GM21526 (cell line): ENCODE measurements at regions not wholly inside any gene's neighbourhood (a gene's known extent, or its start where the extent isn't known, plus 50 kb on each side); places are given as distances from the start of the nearest gene placed in this dataset.

ENCODE experiments used
- ATAC-seq: cut with Tn5 transposase; IDR thresholded peaks from one replicate; pipeline ENCODE4 v1.9.1; 2021; ENCODE audit warnings: moderate library complexity; ENCODE audit not compliant: unreplicated experiment, low FRiP score

- ATAC-seq, result no peak
These were observed 332.5 kb downstream of the CD83 start for GRCh38 chr6:14450133-14450504.

GRCh38 chr6:14450578-14450977 lies 333.0 kb downstream of the CD83 start:
- ATAC-seq, result no peak

DNA sequence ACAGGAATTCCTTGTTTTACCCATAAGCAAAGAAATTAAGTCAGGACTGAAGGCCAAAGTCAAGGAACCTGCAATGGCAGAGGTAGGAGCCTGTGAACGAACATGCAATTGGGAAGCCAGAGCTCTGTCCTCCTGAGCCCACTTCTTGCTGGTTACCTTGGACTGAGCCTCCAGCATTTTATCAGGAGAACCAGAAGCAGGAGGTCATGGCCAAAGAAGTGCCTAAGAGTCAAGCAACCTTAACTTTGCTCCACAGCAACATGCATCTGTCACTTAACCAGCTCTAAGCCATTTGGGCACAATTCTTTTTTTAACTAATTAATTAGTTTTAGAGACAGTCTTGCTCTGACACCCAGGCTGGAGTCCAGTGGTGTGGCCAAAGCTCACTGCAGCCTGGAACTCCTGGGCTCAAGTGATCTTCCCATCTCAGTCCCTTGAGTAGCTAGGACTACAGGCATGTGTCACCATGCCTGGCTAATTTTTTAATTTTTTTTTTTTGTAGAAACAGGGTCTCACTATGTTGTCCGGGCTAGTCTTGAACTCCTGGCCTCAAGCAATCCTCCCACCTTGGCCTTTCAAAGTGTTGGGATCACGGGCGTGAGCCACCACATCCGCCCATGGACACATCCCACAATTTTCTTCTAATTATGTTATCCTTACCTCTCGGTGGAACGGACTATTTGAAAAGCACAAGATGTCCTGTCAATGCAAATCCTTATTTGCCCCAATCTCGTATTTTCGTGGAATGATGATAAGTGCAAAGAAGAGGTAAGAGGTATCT lies 334.2 kb downstream of the CD83 start:
- ATAC-seq, result no peak

DNA sequence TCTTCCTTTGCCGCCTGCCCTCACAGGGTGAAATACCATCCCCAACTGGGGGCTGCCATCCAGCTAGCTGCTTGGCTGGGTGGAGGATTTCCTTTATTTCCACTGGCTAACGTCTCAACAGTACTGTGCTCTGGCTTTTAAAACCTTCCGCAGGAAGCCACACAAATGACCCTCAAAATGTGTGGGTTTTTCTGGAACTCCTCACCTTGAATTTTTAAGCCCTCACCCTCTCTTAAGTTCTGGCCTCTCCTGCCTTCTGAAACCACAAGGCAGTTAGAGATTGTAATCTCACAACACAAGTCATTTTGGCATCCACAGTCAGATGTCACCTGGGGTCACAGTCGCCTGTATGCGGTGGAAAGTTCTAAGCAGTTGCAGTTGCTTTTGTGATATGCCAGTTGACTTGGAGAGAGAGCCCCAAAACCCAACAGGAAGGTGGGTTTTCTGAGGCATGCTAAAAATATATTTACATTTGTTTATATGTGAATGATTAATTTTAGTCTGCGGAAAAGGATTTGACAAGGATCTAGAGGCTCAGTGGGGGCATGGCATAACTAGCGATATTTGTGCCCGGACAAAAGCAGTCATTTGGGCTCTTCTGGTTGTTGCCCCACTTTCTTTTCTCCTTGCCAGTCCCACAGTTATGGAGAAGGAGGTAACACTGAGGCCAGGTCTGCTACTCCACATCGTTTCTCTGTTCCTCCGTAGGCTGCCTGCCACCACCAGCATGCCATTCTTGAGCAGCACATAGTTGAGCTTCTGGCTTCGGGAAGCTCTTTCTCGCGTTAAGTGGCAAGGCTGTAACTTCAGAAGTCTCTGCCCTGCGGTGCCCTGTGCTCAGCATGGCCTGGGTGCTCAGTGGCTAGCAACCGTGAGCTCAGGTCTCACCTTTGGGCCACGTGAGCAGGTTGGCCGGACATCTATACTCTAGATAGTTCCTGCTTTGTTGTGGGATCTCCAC lies 335.3 kb downstream of the CD83 start:
- no peak for ATAC-seq

DNA sequence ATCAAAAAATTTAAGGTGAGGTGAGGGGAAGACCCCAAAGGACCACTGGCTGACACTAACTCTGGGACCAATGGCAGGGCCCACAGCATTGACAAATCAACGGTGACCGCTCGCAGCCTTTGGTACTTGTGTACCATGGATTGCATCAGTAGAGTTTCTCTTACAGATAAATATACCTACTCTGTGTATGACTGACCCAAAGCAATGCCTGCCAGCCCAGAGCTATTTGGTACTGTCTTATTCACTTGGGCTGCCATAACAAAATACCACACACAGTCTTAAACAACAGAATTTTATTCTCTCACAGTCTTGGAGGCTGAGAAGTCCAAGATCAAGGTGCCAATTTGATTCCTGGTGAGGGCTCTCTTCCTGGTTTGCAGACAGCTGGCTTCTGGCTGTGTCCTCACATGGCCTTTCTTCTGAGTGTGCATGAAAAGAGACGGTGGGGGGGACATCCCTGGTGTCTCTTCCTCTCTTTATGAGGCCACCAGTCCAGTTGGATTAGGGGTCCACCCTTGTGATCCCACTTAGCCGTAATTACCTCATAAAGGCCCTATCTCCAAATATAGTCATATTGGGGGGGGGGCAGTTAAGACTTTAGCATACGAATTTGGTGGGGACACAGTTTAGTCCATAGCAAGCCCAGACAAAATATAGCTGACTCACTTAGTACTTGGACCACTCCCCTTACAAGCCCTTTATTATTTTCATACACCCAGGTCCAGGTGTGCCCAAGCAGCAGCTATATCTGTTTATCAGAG lies 336.3 kb downstream of the CD83 start:
- no peak for ATAC-seq

DNA sequence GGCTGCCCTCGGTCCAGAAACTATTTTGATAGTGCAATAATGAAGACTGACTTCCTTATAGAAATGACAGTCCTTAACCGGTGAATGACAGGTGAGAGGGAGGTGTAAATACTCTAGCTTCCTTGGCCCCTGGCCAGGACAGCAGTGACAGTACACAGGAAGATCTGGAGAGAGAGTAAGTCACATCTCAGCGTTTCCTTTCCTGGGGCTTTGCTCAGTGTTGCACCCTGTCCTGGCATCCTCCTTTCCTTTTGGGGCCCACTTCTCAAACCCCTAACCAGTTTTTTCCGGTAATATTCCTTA lies 336.9 kb downstream of the CD83 start:
- no peak for ATAC-seq

DNA sequence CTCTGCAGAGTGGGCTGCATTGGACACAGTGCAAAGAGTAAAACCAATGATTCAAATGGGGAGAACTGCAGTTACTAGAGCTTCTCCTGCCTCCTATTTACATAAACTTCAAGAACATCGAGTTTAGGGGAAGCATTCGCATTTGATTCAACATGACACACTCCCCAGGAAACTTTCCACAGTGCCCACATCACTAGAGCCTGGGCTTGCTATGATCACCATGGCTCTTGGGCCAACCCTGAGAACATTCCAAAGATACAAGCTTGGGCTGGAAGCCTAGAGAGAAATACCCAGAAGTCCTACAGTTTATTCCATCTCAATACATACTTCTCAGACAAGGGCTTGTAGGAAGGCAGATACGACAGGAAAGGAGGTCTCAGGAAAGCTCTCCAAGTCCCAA lies 337.9 kb downstream of the CD83 start:
- ATAC-seq, result no peak

GRCh38 chr6:14455876-14456648 lies 338.5 kb downstream of the CD83 start:
- ATAC-seq, result no peak

DNA sequence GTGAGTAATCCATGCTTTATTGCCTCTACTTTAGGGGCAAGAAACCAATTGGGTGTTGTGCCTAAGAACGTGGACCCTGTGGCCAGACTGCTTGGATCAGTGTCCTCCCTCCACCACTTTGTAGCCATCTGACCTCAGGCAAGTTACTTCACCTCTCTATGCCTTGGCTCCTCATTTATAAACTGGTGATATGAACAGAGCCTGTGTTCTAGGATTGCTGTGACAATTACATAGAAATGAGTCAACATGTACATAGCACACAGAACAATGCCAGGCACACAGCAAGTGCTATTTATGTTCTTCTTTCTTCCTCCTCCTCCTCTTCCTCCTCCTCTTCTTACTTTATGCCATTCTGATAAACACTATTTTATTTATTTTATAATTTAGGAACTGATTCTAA lies 339.4 kb downstream of the CD83 start:
- no peak for ATAC-seq

DNA sequence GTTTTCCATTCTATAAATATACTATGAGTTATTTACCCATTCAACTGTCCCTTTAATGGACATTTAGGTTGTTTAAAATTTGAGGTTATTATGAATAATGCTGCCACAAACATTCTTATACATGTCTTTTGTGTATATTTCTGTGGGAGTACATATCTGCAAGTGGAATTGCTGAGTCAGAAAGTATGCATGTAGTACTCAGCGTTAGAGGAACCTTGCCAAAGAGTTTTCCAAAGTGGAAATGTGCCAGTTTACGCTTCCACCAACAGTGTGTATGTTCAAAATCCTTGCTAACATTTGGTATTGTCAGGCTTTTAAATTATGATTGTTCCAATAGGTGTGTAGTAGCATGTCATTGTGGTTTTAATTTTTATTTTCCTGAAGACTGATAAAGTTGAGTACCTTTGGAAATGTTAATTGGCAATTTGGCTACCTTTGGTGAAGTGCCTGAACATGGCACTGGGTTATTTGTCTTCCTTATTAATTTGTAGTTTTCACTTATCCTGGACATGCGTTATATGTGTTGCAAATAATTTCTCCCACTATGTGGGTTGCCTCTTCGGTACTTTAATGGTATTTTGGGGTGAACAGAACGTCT lies 341.2 kb downstream of the CD83 start:
- no peak for ATAC-seq

- no peak for ATAC-seq
These were observed 341.7 kb downstream of the CD83 start for GRCh38 chr6:14459315-14459714.

- ATAC-seq, result no peak
These were observed 343.0 kb downstream of the CD83 start for GRCh38 chr6:14460556-14460955.

GRCh38 chr6:14462135-14462534 lies 344.6 kb downstream of the CD83 start:
- ATAC-seq, result no peak

DNA sequence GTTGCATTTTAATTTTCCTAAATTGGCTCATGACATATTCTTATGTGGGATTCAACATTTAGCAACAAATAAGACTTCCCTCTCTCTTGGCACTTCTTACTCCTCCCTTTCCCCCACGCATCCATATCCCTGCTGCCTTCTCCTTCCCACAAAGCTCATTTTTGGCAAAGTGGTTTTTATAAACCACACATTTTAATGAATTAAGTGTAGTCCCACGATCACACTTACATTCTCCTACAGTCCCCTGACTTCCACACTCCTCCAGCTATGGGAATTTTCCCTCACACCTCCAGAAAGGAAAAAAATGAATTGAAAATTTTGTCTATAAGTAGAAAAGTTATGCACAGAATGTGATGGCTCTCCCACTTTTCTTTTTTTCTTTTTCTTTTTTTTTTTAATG lies 345.0 kb downstream of the CD83 start:
- no peak for ATAC-seq

DNA sequence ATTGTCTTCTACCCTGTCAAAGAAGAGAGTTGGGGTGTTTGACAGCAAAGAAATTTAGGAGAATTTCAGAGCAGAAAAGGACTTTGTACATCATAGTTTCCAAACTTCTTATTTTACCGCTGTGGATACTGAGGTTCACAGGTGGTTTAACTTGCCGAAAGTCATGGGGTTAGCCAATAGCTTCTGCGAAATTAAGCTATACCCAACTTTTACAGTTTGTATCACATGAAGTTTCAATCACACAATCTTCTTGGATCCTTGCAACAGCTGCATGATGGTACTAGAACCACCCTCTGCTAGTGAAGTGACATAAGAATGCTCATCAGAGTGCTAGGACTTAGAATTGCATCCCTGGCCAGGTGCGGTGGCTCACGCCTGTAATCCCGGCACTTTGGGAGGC lies 345.5 kb downstream of the CD83 start:
- ATAC-seq, result no peak

GRCh38 chr6:14464055-14464454 lies 346.5 kb downstream of the CD83 start:
- ATAC-seq, result no peak

GRCh38 chr6:14464716-14465115 lies 347.1 kb downstream of the CD83 start:
- no peak for ATAC-seq

DNA sequence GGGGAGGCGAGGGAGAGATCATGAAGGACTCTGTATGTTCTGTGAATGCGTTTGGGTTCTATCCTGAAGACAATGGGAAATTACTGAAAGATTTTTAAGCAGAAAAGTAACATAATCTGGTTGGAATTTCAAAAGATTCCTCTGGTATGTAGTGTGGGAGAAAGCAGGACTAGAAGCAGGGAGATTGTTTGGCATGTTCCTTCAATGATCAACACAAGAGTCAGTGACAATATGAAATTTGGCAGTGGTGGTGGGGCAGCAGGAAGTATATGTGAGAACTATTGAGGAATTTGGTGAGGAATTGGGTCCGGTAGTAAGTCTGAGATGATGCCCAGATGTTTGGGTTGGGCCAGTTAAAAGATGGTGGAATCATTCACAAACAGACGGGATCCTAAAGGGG lies 348.7 kb downstream of the CD83 start:
- ATAC-seq, result no peak

- ATAC-seq, result no peak
These were observed 350.0 kb downstream of the CD83 start for GRCh38 chr6:14467591-14467990.

GRCh38 chr6:14468647-14469321 lies 351.2 kb downstream of the CD83 start:
- no peak for ATAC-seq
